ENCODE measurements at regions not wholly inside any gene's neighbourhood (a gene's known extent, or its start where the extent isn't known, plus 50 kb on each side); places are given as distances from the start of the nearest gene placed in this dataset.
A peak's percentile ranks its signal among the peaks of the same experiment; 100 is the strongest.

DNA sequence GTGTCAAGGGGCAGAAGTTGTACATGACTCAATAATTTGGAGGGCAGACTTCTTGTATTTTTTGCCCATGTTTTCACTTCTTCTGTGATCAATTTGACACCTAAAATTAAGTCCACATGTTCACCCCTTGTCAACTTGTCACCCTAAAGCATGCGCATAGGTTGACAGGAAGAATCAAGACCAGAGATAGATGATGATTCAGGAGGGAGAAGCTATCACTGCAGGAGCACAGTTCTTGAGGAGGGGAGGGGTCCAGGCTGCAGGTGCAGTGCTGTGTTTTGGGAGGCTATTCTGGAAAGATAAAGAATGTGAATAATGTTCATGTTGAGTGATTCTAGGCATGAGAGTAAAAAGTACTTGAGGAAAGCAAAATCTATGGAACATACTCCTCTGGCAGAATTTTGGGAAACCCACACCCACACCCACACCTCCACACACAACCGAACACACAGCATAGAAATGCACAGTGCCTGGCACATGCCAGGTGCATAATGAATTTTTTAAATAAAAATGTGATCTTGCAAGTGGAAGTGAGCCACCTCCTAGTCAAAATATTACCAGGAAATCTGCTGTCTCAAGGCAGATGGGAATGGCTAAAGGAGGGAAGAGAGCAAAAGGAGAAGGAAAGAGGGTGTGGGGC, 249.2 kb upstream of the MEX3C start:
- Histone ChIP-seq H3K4me3 (ENCODE audit: low read depth, low read length) (no peak overlapping the region), H3K9ac (no peak overlapping the region), H3K9me3 (ENCODE audit: control insufficient read depth, low read length) (no peaks in the 10 kb centered on the region), H3K27ac (no peak overlapping the region), H2AFZ (peak overlapping the region; percentile 51), H3K79me2 (no peaks in the 10 kb centered on the region), H3K4me2 (ENCODE audit: low read length) (peak overlapping the region; percentile 55), H3K36me3 (ENCODE audit: control insufficient read depth, insufficient read depth, low read length) (no peaks in the 10 kb centered on the region), H3K4me1 (peaks cover 7% of the 10 kb centered on the region), H3K27me3 (ENCODE audit: control insufficient read depth, insufficient read depth, low read length) (no peaks in the 10 kb centered on the region)
- TF ChIP-seq CTCF (IDR thresholded peaks at IDR 0.05) = no peak

DNA sequence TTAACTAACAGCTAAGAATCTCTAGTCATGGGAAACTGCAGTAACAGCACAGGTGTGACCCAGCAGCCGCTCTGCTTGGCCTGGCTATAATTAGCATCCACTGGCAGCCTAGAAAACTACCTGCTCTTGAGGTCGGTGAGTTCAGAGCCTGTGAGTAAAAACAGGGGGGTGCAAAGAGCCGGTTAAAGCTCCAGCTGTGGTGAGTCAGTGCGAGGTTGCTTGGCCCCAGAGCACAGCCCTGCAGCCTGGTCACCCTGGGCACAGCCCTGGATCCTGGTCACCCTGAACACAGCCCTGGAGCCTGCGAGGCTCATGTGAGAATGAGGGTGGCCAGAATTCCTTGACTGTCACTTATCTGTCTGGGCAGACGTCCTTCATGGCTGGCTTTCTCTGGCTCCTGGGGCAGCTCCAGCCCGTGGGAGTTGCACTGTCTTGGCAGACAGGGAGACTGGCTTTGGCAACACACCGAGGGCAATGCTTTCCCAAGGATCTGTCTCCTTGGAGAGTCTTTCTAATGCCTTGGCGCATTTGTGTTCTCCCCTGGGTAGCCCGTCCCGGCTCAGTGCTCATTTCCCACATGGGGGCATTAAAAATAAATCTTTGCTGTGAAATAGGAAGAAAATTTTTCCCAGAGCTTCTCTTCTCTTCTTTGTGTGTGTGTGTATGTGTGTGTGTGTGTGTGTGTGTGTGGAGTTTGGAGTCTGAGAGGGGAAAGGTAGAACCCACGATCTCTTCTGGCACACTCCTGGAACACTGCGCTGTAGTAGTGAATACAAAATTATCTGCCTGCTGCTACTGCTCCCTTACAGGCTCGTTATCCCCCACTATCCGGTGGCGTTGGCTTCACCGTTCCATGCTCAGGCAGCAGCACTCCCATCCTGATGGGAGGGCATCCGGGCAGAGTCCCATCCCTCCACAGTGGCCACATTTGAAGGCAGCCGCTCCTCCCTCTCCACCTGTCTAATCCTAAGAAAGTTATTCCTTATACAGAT, 250.2 kb upstream of the MEX3C start:
- Histone ChIP-seq H3K27ac (no peak overlapping the region), H3K4me3 (ENCODE audit: low read depth, low read length) (no peak overlapping the region)

DNA sequence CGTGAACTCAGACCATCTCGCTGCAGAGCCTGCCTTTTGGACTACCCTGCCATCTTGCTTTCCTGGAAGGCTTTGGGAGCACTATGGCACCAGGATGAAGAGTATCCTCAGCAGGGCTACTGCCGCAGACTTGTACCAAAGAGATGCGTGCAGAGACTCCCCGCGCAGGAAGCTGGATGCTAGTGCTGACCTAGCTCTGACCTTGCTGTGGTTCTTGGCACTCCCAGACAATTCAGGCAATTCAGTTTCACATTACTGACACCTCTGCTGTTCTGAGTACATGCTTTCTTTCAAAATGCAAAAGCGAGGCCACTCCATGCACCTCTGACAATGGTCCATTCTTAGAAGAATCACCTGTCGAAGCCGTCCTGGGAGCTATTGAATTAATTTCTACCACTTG, 251.5 kb upstream of the MEX3C start:
- no peak overlapping the region for H3K9ac ChIP-seq
- H2AFZ ChIP-seq = no peak overlapping the region
- H3K9me3 ChIP-seq (ENCODE audit: control insufficient read depth, low read length) = no peaks in the 10 kb centered on the region
- no peaks in the 10 kb centered on the region for H3K79me2 ChIP-seq
- H3K27me3 ChIP-seq (ENCODE audit: control insufficient read depth, insufficient read depth, low read length) = no peaks in the 10 kb centered on the region
- no peak for TF ChIP-seq CTCF (IDR thresholded peaks at IDR 0.05)
- no peak overlapping the region for H3K4me2 ChIP-seq (ENCODE audit: low read length)
- H3K27ac ChIP-seq = no peak overlapping the region
- H3K4me1 ChIP-seq = peaks cover 7% of the 10 kb centered on the region
- H3K36me3 ChIP-seq (ENCODE audit: control insufficient read depth, insufficient read depth, low read length) = no peaks in the 10 kb centered on the region
- no peak overlapping the region for H3K4me3 ChIP-seq (ENCODE audit: low read depth, low read length)

More for the DNA sequence above, 250.2 kb upstream of the MEX3C start:
- Histone ChIP-seq H3K4me2 (ENCODE audit: low read length) (peak overlapping the region; percentile 55), H3K27me3 (ENCODE audit: control insufficient read depth, insufficient read depth, low read length) (no peaks in the 10 kb centered on the region), H3K79me2 (no peaks in the 10 kb centered on the region), H3K9ac (no peak overlapping the region), H3K36me3 (ENCODE audit: control insufficient read depth, insufficient read depth, low read length) (no peaks in the 10 kb centered on the region), H3K4me1 (peaks cover 7% of the 10 kb centered on the region), H2AFZ (peak overlapping the region; percentile 51), H3K9me3 (ENCODE audit: control insufficient read depth, low read length) (no peaks in the 10 kb centered on the region)
- TF ChIP-seq CTCF (IDR thresholded peaks at IDR 0.05) = no peak

GRCh38 chr18:51453594-51453993, 256.1 kb upstream of the MEX3C start:
- Histone ChIP-seq H3K36me3 (ENCODE audit: control insufficient read depth, insufficient read depth, low read length) (no peaks in the 10 kb centered on the region), H3K4me2 (ENCODE audit: low read length) (no peak overlapping the region), H3K27me3 (ENCODE audit: control insufficient read depth, insufficient read depth, low read length) (no peaks in the 10 kb centered on the region), H3K4me3 (ENCODE audit: low read depth, low read length) (no peak overlapping the region), H3K9me3 (ENCODE audit: control insufficient read depth, low read length) (no peaks in the 10 kb centered on the region), H3K27ac (no peak overlapping the region), H2AFZ (no peak overlapping the region), H3K9ac (no peak overlapping the region), H3K79me2 (no peaks in the 10 kb centered on the region), H3K4me1 (no peaks in the 10 kb centered on the region)
- no peak for TF ChIP-seq CTCF (IDR thresholded peaks at IDR 0.05)

Data from parathyroid adenoma (tissue), 2 donors.